Left lung (tissue), 4 donors: ENCODE measurements at regions not wholly inside any gene's neighbourhood (a gene's known extent, or its start where the extent isn't known, plus 50 kb on each side); places are given as distances from the start of the nearest gene placed in this dataset.

Experiments used
- ATAC-seq: fragments of 200-7000 bp; cut with Tn5 transposase; one replicate; pipeline ENCODE4 v1.9.1; 2020; ENCODE audit warnings: moderate library complexity
- DNase-seq, 4 donors: peaks; one replicate each; pipeline ENCODE4 v3.0.0-alpha.2; 2013 to 2020
- H3K27ac ChIP-seq, 2 donors: fragments of 200-600 bp; sonication (generic) in 1 of 2; one replicate each; pipeline versions ENCODE4 v1.5.0 to v1.8.0; 2020 to 2021
- H3K27me3 ChIP-seq, 2 donors: fragments of 200-600 bp; sonication (generic) in 1 of 2; one replicate each; pipeline versions ENCODE4 v1.5.0 to v1.8.0; 2020 to 2021
- H3K36me3 ChIP-seq, 2 donors: fragments of 200-600 bp; sonication (generic) in 1 of 2; one replicate each; pipeline versions ENCODE4 v1.5.0 to v1.8.0; 2020 to 2021
- H3K4me1 ChIP-seq, 2 donors: fragments of 200-600 bp; one replicate each; pipeline ENCODE4 v1.8.0; 2021
- H3K4me3 ChIP-seq, 2 donors: fragments of 200-600 bp; sonication (generic) in 1 of 2; one replicate each; pipeline versions ENCODE4 v1.5.0 to v1.8.0; 2020 to 2021; ENCODE audit warnings: mild to moderate bottlenecking in 1 of 2
- H3K9me3 ChIP-seq, 2 donors: fragments of 200-600 bp; sonication (generic) in 1 of 2; one replicate each; pipeline versions ENCODE4 v1.5.0 to v1.8.0; 2020 to 2021
- intact Hi-C, 2 donors: fragments of 100-400 bp; cut with DNase I; formaldehyde crosslinking; loops; one replicate each; pipeline versions ENCODE4 v1.11.2 to v1.14.2; 2022
- TF ChIP-seq, protein P1 (sequence below), 2 donors: fragments of 200-600 bp; sonication (generic) in 1 of 2; IDR thresholded peaks; one replicate each; pipeline versions ENCODE4 v1.5.0 to v1.8.0; 2021; ENCODE audit warnings: antibody characterized with exemption in 2 of 2
- donor health status: DM: no; HTN: yes; CAD: no.
- donor health status: DM: no; HTN: no; CAD: no.

DNA sequence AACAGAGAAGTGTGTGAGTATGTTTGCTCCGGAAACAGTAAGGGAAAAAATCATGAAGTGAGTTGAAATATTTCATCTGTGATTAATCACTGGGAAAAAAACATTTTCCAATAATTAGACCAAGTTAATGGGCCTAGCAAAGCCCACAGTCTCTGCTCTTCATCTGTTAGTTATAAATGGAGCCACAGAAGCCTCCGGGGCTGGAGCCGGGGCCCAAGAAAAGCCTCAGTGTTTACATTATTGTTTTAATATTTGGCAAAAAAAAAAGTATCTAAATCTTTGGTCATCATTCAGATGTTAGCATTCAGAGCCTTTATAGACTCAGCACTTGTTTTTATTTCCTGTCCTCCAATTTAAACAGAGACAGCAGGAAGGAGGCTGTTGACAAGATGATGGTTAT is 115.0 kb downstream of the UBE2U start:
- DNase-seq (no peak), ATAC-seq (no peak)
- TF ChIP-seq, protein P1, sequence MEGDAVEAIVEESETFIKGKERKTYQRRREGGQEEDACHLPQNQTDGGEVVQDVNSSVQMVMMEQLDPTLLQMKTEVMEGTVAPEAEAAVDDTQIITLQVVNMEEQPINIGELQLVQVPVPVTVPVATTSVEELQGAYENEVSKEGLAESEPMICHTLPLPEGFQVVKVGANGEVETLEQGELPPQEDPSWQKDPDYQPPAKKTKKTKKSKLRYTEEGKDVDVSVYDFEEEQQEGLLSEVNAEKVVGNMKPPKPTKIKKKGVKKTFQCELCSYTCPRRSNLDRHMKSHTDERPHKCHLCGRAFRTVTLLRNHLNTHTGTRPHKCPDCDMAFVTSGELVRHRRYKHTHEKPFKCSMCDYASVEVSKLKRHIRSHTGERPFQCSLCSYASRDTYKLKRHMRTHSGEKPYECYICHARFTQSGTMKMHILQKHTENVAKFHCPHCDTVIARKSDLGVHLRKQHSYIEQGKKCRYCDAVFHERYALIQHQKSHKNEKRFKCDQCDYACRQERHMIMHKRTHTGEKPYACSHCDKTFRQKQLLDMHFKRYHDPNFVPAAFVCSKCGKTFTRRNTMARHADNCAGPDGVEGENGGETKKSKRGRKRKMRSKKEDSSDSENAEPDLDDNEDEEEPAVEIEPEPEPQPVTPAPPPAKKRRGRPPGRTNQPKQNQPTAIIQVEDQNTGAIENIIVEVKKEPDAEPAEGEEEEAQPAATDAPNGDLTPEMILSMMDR (IDR thresholded peaks at IDR 0.05), result no peak
- no peak overlapping the region for H3K27ac ChIP-seq
- H3K27me3 ChIP-seq, result no peaks in the 10 kb centered on the region
- peaks cover 0 to 3% of the 10 kb centered on the region in 2 donors for H3K4me1 ChIP-seq
- intact Hi-C loops, result no loop called here
- H3K9me3 ChIP-seq, result no peaks in the 10 kb centered on the region
- no peak overlapping the region for H3K4me3 ChIP-seq
- H3K36me3 ChIP-seq, result no peaks in the 10 kb centered on the region

GRCh38 chr1:64320007-64320406 is 116.6 kb downstream of the UBE2U start:
- ATAC-seq (no peak), DNase-seq (no peak)
- Histone ChIP-seq H3K36me3 (no peaks in the 10 kb centered on the region), H3K4me3 (no peak overlapping the region), H3K27me3 (no peaks in the 10 kb centered on the region), H3K4me1 (peaks cover 0 to 3% of the 10 kb centered on the region in 2 donors), H3K9me3 (no peaks in the 10 kb centered on the region), H3K27ac (no peak overlapping the region)
- intact Hi-C loops, result no loop called here
- TF ChIP-seq, protein P1 (IDR thresholded peaks at IDR 0.05), result no peak

DNA sequence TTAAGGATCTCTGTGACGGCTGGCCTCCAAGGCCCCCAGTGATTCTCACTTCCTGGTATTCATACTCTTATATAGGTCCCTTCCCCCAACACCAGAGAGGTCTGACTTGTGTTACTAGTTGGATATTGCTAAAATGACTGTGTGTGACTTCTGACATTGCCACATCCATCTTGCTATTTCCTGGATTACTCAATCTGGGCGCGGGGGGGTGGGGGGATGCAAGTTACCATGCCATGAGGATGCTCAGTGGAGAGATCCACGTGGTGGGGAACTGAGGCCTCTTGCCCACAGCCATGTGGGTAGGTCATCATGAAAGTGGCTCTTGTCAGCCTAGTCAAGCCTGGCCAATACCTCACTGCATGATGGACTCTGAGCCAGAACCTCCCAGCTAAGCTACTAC is 117.0 kb downstream of the UBE2U start:
- peaks cover 0 to 3% of the 10 kb centered on the region in 2 donors for H3K4me1 ChIP-seq
- DNase-seq (peak in 1 of 4 donors; percentile 52), ATAC-seq (peak; percentile 59)
- H3K4me3 ChIP-seq, result no peak overlapping the region
- intact Hi-C loops, result no loop called here
- no peaks in the 10 kb centered on the region for H3K9me3 ChIP-seq
- no peaks in the 10 kb centered on the region for H3K27me3 ChIP-seq
- TF ChIP-seq, protein P1 (IDR thresholded peaks at IDR 0.05), result no peak
- no peaks in the 10 kb centered on the region for H3K36me3 ChIP-seq
- no peak overlapping the region for H3K27ac ChIP-seq

- intact Hi-C loops, result no loop called here
- TF ChIP-seq, protein P1 (IDR thresholded peaks at IDR 0.05), result no peak
- no peaks in the 10 kb centered on the region for H3K36me3 ChIP-seq
- H3K4me3 ChIP-seq, result no peak overlapping the region
- H3K4me1 ChIP-seq, result peaks cover 0 to 3% of the 10 kb centered on the region in 2 donors
- H3K27ac ChIP-seq, result no peak overlapping the region
- H3K27me3 ChIP-seq, result no peaks in the 10 kb centered on the region
- no peaks in the 10 kb centered on the region for H3K9me3 ChIP-seq
- ATAC-seq (no peak), DNase-seq (no peak)
Observed at GRCh38 chr1:64320922-64321614, 117.6 kb downstream of the UBE2U start.

DNA sequence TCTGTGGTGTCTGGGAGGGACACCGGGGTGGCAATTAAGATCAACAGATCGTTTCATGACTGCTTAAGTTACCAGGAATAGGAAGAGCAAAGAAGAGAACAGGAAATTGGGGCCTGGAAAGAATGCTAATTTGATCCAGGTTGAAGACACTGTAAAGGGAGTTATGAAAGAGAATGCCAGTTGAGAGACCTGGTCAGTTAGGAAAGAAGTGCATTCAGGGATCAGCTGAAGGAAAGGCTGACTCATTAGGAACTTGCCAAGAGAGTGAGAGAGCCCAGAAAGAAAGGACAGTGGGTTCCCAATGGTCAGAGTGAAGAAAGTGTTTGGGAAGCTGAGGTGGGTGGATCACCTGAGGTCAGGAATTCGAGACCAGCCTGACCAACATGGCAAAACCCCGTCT is 119.6 kb downstream of the UBE2U start:
- Histone ChIP-seq H3K4me1 (peaks cover 0 to 3% of the 10 kb centered on the region in 2 donors), H3K4me3 (no peak overlapping the region), H3K27me3 (no peaks in the 10 kb centered on the region), H3K36me3 (no peaks in the 10 kb centered on the region), H3K27ac (no peak overlapping the region), H3K9me3 (no peaks in the 10 kb centered on the region)
- DNase-seq, result no peak
- intact Hi-C loops, result no loop called here
- TF ChIP-seq, protein P1 (IDR thresholded peaks at IDR 0.05), result no peak
- ATAC-seq, result no peak
